ENCODE measurements at regions not wholly inside any gene's neighbourhood (a gene's known extent, or its start where the extent isn't known, plus 50 kb on each side); places are given as distances from the start of the nearest gene placed in this dataset.

DNA sequence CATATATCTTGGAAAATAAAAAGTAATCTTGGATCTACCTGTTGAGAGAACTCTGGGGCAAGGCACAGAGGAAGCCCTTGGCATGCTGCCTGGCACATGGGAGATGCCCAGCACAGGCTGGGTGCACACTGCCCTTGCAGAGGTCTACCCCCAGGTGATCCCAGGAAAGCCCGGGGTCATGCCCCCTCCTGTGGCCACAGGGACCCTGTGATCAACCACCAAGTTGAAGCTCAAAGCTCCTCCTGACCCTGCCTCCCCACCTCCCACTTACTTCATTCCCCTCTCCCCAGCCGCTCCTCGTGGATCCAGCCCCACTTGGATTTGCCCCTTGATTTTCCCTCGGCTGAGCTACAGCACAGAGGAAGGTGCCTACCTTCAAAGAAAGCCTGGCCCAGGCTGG is 62.7 kb upstream of the LARS2 start:
- DNase-seq (ENCODE audit: low read depth, low spot score), result no peak
- ChIA-PET POLR2A (no interaction called here), CTCF (no interaction called here)
- Histone ChIP-seq H3K9me3 (ENCODE audit: control insufficient read depth, insufficient read depth, low read length) (no peaks in the 10 kb centered on the region), H3K27me3 (ENCODE audit: control insufficient read depth, insufficient read depth, low read length) (peaks cover 30% of the 10 kb centered on the region), H3K4me3 (ENCODE audit: low read depth, low read length) (no peak overlapping the region), H3K27ac (ENCODE audit: low read depth, low read length) (no peak overlapping the region)
- TF ChIP-seq, protein P1, sequence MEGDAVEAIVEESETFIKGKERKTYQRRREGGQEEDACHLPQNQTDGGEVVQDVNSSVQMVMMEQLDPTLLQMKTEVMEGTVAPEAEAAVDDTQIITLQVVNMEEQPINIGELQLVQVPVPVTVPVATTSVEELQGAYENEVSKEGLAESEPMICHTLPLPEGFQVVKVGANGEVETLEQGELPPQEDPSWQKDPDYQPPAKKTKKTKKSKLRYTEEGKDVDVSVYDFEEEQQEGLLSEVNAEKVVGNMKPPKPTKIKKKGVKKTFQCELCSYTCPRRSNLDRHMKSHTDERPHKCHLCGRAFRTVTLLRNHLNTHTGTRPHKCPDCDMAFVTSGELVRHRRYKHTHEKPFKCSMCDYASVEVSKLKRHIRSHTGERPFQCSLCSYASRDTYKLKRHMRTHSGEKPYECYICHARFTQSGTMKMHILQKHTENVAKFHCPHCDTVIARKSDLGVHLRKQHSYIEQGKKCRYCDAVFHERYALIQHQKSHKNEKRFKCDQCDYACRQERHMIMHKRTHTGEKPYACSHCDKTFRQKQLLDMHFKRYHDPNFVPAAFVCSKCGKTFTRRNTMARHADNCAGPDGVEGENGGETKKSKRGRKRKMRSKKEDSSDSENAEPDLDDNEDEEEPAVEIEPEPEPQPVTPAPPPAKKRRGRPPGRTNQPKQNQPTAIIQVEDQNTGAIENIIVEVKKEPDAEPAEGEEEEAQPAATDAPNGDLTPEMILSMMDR (IDR thresholded peaks at IDR 0.05; ENCODE audit: low read depth, low read length), result no peak

DNA sequence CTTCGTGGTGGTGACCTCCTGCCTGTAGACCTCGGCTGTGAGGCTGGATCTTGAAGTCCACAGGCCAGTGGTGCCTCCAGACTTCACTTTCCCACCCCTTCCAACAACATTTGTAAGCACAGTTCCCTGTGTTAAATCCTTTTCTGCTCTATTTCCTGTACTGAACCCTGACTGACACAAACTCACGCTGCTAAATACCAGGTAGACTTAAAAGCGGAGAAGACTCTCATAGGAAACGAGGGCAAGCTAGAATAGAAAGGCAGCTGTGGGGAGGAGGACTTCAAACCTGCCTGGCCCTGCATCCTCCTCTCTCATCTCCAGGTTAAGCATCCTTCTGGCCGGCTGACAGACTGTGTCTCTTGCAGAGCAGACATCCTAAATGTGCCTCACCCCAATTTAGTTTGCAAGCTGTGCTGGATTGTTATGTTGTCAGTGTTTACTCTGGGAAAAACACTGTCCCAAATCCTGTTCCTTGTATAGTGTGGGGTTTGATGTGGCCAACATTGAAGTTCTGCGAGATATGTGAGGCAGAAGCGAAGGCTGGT is 58.5 kb upstream of the LARS2 start:
- CTCF ChIA-PET, result no interaction called here
- H3K27ac ChIP-seq (ENCODE audit: low read depth, low read length), result no peak overlapping the region
- DNase-seq (ENCODE audit: low read depth, low spot score), result no peak
- POLR2A ChIA-PET, result no interaction called here
- H3K27me3 ChIP-seq (ENCODE audit: control insufficient read depth, insufficient read depth, low read length), result peaks cover 24% of the 10 kb centered on the region
- TF ChIP-seq, protein P1 (IDR thresholded peaks at IDR 0.05; ENCODE audit: low read depth, low read length), result no peak
- no peaks in the 10 kb centered on the region for H3K9me3 ChIP-seq (ENCODE audit: control insufficient read depth, insufficient read depth, low read length)
- H3K4me3 ChIP-seq (ENCODE audit: low read depth, low read length), result no peak overlapping the region

DNA sequence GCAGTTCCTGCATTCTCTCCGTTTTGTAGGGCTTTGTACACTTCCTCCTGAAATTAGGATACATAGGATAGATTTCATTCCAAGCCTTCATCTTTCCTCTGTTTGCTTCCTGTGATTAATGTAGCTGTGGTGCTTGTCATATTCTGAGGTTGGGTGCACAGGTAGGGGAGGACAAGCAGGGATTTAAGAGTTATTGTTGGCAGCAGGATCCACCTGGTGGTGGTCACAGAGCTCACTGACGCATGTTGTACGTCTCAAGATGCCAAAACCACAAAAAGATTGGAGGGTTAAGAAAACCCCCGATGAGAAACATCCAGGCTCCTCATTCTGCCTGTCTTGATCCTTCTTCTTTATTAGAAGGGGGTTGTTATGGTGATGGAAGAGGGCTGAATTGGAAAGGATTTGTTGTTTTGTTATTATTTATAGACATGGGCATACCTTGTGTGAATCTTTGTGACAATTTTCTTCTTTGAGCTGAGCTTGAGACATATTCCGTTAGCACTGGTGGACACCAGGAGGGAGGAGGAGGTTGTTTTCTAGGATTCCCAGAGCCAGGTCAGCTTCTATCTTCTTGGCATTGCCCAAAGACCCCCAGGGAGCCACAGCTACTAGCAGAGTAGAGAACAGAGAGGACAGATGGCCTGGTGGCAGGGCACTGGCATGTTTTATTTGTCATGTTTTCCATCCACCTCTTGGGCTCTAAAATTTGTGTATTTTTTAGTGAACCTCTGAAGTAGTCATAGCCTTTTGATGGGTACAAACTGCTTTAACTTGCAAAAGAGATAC is 57.7 kb upstream of the LARS2 start:
- no peak for DNase-seq (ENCODE audit: low read depth, low spot score)
- Histone ChIP-seq H3K9me3 (ENCODE audit: control insufficient read depth, insufficient read depth, low read length) (no peaks in the 10 kb centered on the region), H3K27me3 (ENCODE audit: control insufficient read depth, insufficient read depth, low read length) (peaks cover 26% of the 10 kb centered on the region), H3K4me3 (ENCODE audit: low read depth, low read length) (no peak overlapping the region), H3K27ac (ENCODE audit: low read depth, low read length) (no peak overlapping the region)
- ChIA-PET CTCF (no interaction called here), POLR2A (no interaction called here)
- TF ChIP-seq, protein P1 (IDR thresholded peaks at IDR 0.05; ENCODE audit: low read depth, low read length), result no peak

DNA sequence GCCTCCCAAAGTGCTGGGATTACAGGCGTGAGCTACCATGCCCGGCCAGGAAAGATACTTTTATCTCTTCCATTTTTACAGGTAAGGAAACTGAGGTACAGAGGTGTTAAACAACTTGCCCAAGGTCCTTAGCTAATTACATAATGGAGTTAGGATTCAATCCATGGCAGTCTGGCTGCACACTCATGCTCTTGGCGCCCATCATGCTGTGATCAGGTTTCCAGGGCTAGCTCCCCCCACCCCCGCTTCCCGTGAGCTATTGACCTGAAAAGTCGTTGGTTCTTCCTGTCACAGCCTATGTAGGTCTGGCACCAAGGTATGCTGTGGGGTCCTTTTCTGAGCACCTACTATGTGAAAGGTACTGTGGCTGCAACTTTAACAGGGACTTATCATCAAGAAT is 55.9 kb upstream of the LARS2 start:
- TF ChIP-seq, protein P1 (IDR thresholded peaks at IDR 0.05; ENCODE audit: low read depth, low read length), result no peak
- Histone ChIP-seq H3K4me3 (ENCODE audit: low read depth, low read length) (no peak overlapping the region), H3K27ac (ENCODE audit: low read depth, low read length) (no peak overlapping the region), H3K9me3 (ENCODE audit: control insufficient read depth, insufficient read depth, low read length) (no peaks in the 10 kb centered on the region), H3K27me3 (ENCODE audit: control insufficient read depth, insufficient read depth, low read length) (peaks cover 29% of the 10 kb centered on the region)
- POLR2A ChIA-PET, result no interaction called here
- CTCF ChIA-PET, result no interaction called here
- DNase-seq (ENCODE audit: low read depth, low spot score), result no peak

DNA sequence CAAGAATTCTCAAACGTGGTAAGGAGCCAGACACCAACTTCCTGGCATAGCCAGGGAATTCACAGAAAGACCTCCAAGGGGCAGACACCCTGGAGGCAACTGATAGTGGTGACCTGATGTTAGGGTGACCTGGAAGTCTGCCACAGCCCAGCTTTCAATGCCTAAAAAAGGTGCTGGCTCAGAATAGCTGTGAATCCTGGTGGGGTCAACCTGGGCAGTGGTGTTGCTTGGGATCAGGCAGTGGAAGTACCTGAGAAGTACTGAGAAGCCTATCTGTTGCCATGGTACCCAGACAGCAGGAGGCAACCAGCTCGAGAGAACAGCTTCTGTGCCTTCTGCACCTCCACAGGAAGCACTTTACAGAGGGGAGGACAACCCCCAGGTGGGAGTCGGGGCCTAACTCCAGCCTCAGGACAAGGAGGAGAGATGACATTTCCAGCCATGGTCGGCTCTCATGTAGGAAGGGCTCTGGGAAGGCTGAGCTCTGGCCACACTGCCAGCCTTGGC is 55.4 kb upstream of the LARS2 start:
- Histone ChIP-seq H3K4me3 (ENCODE audit: low read depth, low read length) (no peak overlapping the region), H3K27ac (ENCODE audit: low read depth, low read length) (no peak overlapping the region), H3K9me3 (ENCODE audit: control insufficient read depth, insufficient read depth, low read length) (no peaks in the 10 kb centered on the region), H3K27me3 (ENCODE audit: control insufficient read depth, insufficient read depth, low read length) (peaks cover 32% of the 10 kb centered on the region)
- TF ChIP-seq, protein P1 (IDR thresholded peaks at IDR 0.05; ENCODE audit: low read depth, low read length), result no peak
- CTCF ChIA-PET, result no interaction called here
- POLR2A ChIA-PET, result no interaction called here
- DNase-seq (ENCODE audit: low read depth, low spot score), result no peak

Data from AG04450 (cell line).